ENCODE measurements at regions not wholly inside any gene's neighbourhood (a gene's known extent, or its start where the extent isn't known, plus 50 kb on each side); places are given as distances from the start of the nearest gene placed in this dataset.

DNA sequence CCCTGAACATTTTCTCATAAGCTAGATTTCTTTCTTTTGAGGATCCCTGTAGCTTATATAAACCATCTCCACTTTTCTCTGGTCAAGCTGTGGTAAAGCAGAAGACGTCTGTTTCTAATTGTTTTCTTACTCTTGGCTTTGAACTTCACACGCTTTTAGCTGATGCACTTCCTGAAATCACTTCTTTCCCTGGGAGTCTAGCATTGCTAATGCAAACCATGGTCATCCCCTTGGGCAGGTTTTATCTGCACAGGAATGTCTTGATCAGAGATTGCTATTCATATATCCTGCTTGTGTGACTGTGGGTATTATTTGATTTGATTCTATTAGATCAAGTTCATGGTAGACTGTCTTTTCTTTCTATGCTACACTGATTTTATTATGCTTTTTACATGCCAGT lies 199.2 kb upstream of the POU2AF2 start:
- TF ChIP-seq EZH2 (IDR thresholded peaks at IDR 0.05), result no peak
- TF ChIP-seq, protein P1, sequence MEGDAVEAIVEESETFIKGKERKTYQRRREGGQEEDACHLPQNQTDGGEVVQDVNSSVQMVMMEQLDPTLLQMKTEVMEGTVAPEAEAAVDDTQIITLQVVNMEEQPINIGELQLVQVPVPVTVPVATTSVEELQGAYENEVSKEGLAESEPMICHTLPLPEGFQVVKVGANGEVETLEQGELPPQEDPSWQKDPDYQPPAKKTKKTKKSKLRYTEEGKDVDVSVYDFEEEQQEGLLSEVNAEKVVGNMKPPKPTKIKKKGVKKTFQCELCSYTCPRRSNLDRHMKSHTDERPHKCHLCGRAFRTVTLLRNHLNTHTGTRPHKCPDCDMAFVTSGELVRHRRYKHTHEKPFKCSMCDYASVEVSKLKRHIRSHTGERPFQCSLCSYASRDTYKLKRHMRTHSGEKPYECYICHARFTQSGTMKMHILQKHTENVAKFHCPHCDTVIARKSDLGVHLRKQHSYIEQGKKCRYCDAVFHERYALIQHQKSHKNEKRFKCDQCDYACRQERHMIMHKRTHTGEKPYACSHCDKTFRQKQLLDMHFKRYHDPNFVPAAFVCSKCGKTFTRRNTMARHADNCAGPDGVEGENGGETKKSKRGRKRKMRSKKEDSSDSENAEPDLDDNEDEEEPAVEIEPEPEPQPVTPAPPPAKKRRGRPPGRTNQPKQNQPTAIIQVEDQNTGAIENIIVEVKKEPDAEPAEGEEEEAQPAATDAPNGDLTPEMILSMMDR (IDR thresholded peaks at IDR 0.05), result no peak
- no peak for TF ChIP-seq EZH2phosphoT487 (IDR thresholded peaks at IDR 0.05)
